DMS53 (cell line): ENCODE measurements at regions not wholly inside any gene's neighbourhood (a gene's known extent, or its start where the extent isn't known, plus 50 kb on each side); places are given as distances from the start of the nearest gene placed in this dataset.
A peak's percentile ranks its signal among the peaks of the same experiment; 100 is the strongest.

Experiments
- DNase-seq: peaks from one replicate; lab custom pipeline; 2025; lab: John Stamatoyannopoulos, UW

DNA sequence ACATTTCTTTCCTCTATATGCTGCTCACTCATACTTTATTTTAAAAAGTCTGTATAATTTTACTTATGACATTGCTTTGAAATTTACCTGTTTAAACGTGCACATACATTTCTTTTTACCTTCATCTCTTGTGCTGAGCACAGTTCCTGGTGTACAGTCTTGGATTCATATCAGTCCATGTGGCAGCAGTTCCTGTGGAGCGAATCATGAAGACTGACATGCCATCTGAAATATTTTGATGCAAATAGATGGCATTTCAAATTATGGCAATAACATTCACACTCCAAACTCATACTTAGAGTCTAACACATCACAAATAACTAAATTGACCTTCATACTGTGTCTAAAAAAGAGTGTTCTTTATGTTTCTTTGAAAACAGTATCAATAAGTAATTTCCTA lies 90.3 kb upstream of the CDH2 start:
- no peak for DNase-seq

GRCh38 chr18:28256166-28256565 lies 79.2 kb upstream of the CDH2 start:
- no peak for DNase-seq

DNA sequence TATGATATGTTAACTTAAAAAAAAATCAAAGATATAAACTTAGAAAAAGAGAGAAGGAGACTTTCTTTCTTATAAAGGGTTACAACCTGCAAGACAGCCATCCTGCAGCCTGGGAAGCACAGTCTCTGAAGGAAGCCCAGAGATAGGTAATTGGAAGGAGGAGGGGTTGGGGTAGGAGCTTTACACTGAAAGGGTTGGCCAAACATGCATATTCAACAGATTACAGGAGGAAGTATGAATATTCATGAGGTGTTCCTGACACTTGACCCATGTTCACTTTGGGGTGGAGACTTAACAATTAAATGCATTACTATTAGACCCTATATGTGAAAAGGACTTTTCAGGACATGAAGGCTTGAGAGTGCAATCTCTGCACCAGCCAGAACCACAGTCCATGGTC lies 71.7 kb upstream of the CDH2 start:
- DNase-seq: no peak

DNA sequence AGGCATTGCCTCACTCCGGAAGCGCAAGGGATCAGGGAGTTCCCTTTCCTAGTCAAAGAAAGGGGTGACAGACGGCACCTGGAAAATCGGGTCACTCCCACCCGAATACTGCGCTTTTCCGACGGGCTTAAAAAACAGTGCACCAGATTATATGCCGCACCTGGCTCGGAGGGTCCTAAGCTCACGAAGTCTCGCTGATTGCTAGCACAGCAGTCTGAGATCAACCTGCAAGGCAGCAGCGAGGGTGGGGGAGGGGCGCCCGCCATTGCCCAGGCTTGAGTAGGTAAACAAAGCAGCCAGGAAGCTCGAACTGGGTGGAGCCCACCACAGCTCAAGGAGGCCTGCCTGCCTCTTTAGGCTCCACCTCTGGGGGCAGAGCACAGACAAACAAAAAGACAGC lies 63.7 kb upstream of the CDH2 start:
- peak; percentile 73 for DNase-seq

GRCh38 chr18:28236487-28236886 lies 59.6 kb upstream of the CDH2 start:
- no peak for DNase-seq
